KMS-11 (cell line): ENCODE measurements at regions not wholly inside any gene's neighbourhood (a gene's known extent, or its start where the extent isn't known, plus 50 kb on each side); places are given as distances from the start of the nearest gene placed in this dataset.
"Not testable (repeated sequence)": the region's sequence is repeated elsewhere in the genome, so short reads cannot be mapped to it uniquely, and the experiment has no call there.

Experiments used
- H2AFZ ChIP-seq: fragments of 200-600 bp; sonication (generic); 2 replicates; pipeline ENCODE4 v1.6.1; 2016; ENCODE audit warnings: antibody characterized with exemption, mixed run types, low read depth
- H3K27ac ChIP-seq: fragments of 200-600 bp; sonication (generic); 2 replicates; pipeline ENCODE4 v1.6.1; 2016; ENCODE audit warnings: mild to moderate bottlenecking, mixed run types
- H3K27me3 ChIP-seq: fragments of 200-600 bp; sonication (generic); 2 replicates; pipeline ENCODE4 v1.6.1; 2017; ENCODE audit warnings: mild to moderate bottlenecking, low read depth, mixed run types, moderate library complexity; ENCODE audit not compliant: insufficient read depth
- H3K36me3 ChIP-seq: fragments of 200-600 bp; sonication (generic); 2 replicates; pipeline ENCODE4 v1.6.1; 2017; ENCODE audit warnings: mild to moderate bottlenecking, mixed run types; ENCODE audit not compliant: insufficient read depth
- H3K4me1 ChIP-seq: fragments of 200-600 bp; sonication (generic); 2 replicates; pipeline ENCODE4 v1.6.1; 2016; ENCODE audit warnings: mild to moderate bottlenecking, low read depth, mixed run types; ENCODE audit not compliant: poor library complexity, severe bottlenecking
- H3K4me2 ChIP-seq: fragments of 200-600 bp; sonication (generic); 2 replicates; pipeline ENCODE4 v1.7.0; 2016; ENCODE audit warnings: mild to moderate bottlenecking, mixed run types
- H3K4me3 ChIP-seq: fragments of 200-600 bp; sonication (generic); IDR thresholded peaks from 2 replicates; pipeline ENCODE4 v1.6.1; 2017; ENCODE audit warnings: low read depth, low read length, mixed read lengths; ENCODE audit not compliant: insufficient read depth
- H3K79me2 ChIP-seq: fragments of 200-600 bp; sonication (generic); 2 replicates; pipeline ENCODE4 v1.6.1; 2016; ENCODE audit warnings: low read depth, mixed run types; ENCODE audit not compliant: insufficient read depth
- H3K9ac ChIP-seq: fragments of 200-600 bp; sonication (generic); 2 replicates; pipeline ENCODE4 v1.6.1; 2016; ENCODE audit warnings: mild to moderate bottlenecking, mixed run types
- H4K20me1 ChIP-seq: fragments of 200-600 bp; sonication (generic); 2 replicates; pipeline ENCODE4 v1.6.1; 2016; ENCODE audit warnings: mild to moderate bottlenecking, mixed run types; ENCODE audit not compliant: insufficient read depth
- TF ChIP-seq, protein P1 (sequence below): fragments of 200-600 bp; sonication (generic); conservative IDR thresholded peaks from 2 replicates; pipeline ENCODE4 v1.6.1; 2017; ENCODE audit warnings: low read depth, mild to moderate bottlenecking, antibody characterized with exemption, low read length, moderate library complexity, mixed read lengths

DNA sequence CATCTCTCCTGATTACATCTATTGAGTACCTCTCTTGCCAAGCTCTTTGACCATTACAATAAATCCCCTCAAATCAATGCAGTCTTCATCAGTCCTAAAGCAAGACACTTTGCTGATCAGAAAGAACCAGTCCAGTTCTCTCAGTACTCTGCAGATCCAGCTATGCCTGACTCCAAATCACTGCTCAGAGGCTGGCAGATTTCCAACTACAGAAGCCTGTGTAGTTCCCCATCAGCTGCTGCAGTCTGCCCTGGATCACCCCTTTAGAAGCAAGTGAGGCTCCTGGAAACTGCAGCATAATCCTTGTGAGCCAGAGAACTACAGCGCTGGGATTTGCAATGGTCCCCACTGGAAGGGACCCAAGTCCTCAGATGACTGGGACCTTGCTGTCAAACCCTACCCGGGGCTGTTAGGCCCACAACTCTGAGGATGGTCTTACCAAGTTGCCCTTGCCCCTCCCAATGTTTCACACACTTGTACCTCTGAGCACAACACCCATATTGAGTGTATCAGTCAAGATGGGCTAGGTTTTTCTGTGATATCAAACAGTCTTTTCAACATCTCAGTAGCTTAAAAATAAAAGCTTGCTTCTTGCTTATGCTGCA, 81.9 kb upstream of the TOPAZ1 start:
- H3K79me2 ChIP-seq: no peaks in the 10 kb centered on the region
- H3K36me3 ChIP-seq: no peaks in the 10 kb centered on the region
- H3K4me2 ChIP-seq: no peak overlapping the region
- no peak overlapping the region for H3K4me3 ChIP-seq
- H4K20me1 ChIP-seq: no peaks in the 10 kb centered on the region
- no peak overlapping the region for H2AFZ ChIP-seq
- TF ChIP-seq, protein P1, sequence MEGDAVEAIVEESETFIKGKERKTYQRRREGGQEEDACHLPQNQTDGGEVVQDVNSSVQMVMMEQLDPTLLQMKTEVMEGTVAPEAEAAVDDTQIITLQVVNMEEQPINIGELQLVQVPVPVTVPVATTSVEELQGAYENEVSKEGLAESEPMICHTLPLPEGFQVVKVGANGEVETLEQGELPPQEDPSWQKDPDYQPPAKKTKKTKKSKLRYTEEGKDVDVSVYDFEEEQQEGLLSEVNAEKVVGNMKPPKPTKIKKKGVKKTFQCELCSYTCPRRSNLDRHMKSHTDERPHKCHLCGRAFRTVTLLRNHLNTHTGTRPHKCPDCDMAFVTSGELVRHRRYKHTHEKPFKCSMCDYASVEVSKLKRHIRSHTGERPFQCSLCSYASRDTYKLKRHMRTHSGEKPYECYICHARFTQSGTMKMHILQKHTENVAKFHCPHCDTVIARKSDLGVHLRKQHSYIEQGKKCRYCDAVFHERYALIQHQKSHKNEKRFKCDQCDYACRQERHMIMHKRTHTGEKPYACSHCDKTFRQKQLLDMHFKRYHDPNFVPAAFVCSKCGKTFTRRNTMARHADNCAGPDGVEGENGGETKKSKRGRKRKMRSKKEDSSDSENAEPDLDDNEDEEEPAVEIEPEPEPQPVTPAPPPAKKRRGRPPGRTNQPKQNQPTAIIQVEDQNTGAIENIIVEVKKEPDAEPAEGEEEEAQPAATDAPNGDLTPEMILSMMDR: no peak
- H3K4me1 ChIP-seq: no peaks in the 10 kb centered on the region
- H3K9ac ChIP-seq: no peak overlapping the region
- H3K27me3 ChIP-seq: no peaks in the 10 kb centered on the region
- H3K27ac ChIP-seq: no peak overlapping the region

DNA sequence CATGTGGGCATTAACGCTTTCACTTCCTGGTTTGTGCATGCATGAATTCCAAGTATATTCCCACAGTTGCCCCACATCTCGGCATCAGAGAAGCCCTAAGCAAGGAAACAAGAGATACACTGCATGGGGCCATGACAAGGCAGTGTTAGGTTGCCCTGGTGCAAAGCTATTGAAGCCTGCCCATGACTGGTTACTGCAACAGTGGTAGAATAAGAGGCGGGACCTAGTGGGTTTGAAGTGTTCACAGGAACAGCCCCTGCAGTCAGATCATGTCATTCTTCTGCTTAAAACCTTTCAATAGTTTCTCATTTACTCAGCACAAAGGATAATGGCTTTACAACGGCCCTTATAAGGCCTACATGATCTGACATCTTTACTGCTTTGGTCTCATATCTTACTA, 80.9 kb upstream of the TOPAZ1 start:
- Histone ChIP-seq H2AFZ (no peak overlapping the region), H3K4me3 (no peak overlapping the region), H3K27me3 (no peaks in the 10 kb centered on the region), H3K27ac (no peak overlapping the region), H3K4me2 (no peak overlapping the region), H3K9ac (no peak overlapping the region), H3K4me1 (no peaks in the 10 kb centered on the region), H3K36me3 (no peaks in the 10 kb centered on the region), H3K79me2 (no peaks in the 10 kb centered on the region), H4K20me1 (no peaks in the 10 kb centered on the region)
- TF ChIP-seq, protein P1: no peak

DNA sequence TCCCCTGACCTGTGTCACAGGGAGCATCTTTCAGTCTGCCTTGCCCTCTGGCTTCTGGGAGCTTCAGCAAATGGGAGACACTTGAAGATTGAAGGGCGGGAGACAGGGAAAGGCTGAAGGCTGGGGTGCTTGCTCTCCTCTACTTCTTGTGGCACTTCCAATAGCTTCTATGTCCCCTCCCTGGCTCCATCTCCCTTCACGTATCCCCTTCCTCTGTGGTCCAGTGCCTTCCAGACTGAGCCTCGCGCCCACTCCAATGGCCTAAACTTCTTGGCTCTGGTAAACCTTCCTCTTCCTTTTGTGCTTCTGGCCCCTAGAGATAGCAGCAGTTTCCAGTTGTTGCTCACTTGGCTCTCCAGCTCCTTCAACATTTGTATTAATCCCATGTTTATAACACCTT, 69.8 kb upstream of the TOPAZ1 start:
- Histone ChIP-seq H3K4me2 (no peak overlapping the region), H3K4me3 (no peak overlapping the region), H3K27me3 (no peaks in the 10 kb centered on the region), H3K27ac (no peak overlapping the region), H3K79me2 (no peaks in the 10 kb centered on the region), H4K20me1 (no peaks in the 10 kb centered on the region), H3K9ac (no peak overlapping the region), H3K36me3 (no peaks in the 10 kb centered on the region), H3K4me1 (no peaks in the 10 kb centered on the region), H2AFZ (no peak overlapping the region)
- TF ChIP-seq, protein P1: no peak

DNA sequence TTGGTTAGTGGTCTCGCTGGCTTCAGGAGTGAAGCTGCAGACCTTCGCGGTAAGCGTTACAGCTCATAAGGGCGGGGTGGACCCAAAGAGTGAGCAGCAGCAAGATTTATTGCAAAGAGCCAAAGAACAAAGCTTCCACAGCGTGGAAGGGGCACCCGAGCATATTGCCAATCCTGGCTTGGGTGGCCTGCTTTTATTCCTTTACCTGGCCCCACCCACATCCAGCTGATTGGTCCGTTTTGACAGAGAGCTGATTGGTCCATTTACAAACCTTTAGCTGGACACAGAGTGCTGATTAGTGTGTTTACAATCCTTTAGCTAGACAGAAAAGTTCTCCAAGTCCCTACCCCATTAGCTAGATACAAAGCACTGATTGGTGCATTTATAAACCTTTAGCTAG, 69.0 kb upstream of the TOPAZ1 start:
- H2AFZ ChIP-seq, H3K4me2 ChIP-seq, H3K27ac ChIP-seq, H3K36me3 ChIP-seq, H3K9ac ChIP-seq, H3K4me3 ChIP-seq, H3K79me2 ChIP-seq, H3K4me1 ChIP-seq, H3K27me3 ChIP-seq, H4K20me1 ChIP-seq: not testable (repeated sequence)

DNA sequence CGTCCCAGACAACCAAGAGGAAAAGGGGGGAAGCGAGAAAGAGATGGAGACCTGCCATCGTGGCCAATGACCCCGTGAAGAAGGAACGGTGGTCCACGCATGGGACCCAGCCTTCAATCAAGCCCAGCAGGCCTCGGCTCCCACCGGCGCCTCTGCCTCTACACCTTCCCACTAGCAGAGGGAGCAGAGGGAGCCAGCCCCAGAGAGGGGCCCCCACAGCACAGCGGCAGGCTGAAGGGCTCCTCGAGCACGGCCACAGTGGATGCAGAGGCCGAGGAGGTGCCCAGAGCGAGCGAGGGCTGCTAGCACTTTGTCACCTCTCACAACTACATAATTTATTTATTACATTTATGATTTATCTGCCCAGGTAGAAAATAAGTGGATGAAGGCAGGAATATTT, 68.4 kb upstream of the TOPAZ1 start:
- no peak overlapping the region for H3K27ac ChIP-seq
- no peak overlapping the region for H2AFZ ChIP-seq
- no peak overlapping the region for H3K9ac ChIP-seq
- no peaks in the 10 kb centered on the region for H3K79me2 ChIP-seq
- H3K4me1 ChIP-seq: no peaks in the 10 kb centered on the region
- no peaks in the 10 kb centered on the region for H3K36me3 ChIP-seq
- H4K20me1 ChIP-seq: no peaks in the 10 kb centered on the region
- TF ChIP-seq, protein P1: no peak
- no peaks in the 10 kb centered on the region for H3K27me3 ChIP-seq
- H3K4me2 ChIP-seq: no peak overlapping the region
- H3K4me3 ChIP-seq: no peak overlapping the region
